NCI-H748 treated with DMSO at 0.1 percent for 48 hours (cell line): ENCODE measurements at regions not wholly inside any gene's neighbourhood (a gene's known extent, or its start where the extent isn't known, plus 50 kb on each side); places are given as distances from the start of the nearest gene placed in this dataset.
A peak's percentile ranks its signal among the peaks of the same experiment; 100 is the strongest.
"Not testable (repeated sequence)": the region's sequence is repeated elsewhere in the genome, so short reads cannot be mapped to it uniquely, and the experiment has no call there.

Source experiments
- DNase-seq: peaks from one replicate; lab custom pipeline; 2025; lab: John Stamatoyannopoulos, UW

DNA sequence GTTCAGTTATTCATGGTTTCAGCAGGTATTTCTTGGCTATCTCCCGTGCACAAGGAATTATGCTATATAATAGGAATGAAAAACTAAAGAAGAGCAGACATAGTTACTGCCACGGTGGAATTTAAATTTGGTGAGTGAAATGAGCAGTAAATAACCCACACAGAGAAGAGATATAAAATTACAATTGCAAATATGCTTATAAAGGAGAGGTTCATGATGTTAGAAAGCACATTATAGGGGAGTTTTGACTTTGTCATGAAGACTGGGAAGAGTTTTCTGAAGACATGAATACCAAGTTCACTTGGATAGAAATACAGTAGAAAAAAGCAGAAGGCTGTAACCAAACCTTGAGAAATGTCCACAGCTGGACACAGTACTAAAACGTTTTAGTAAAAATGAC lies 712.0 kb upstream of the AADAT start:
- no peak for DNase-seq

DNA sequence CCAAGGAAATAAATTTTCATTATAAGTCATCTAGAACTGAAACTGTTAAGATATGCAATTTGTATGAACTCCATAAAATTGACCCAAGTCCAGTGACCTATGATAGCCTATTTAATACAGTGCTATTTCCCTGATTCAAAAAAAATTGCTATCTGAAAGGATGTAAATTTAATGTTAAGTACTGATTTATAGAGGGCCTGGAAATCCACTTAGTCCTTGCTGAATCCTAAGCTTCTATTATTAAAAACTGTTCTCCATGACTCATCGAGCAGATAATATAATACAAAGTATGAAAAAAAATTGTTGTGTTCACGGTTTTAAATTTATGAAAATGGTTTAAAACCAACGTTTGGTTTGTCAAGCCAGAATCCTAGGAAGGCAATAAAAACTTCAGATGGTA lies 704.8 kb upstream of the AADAT start:
- no peak for DNase-seq

DNA sequence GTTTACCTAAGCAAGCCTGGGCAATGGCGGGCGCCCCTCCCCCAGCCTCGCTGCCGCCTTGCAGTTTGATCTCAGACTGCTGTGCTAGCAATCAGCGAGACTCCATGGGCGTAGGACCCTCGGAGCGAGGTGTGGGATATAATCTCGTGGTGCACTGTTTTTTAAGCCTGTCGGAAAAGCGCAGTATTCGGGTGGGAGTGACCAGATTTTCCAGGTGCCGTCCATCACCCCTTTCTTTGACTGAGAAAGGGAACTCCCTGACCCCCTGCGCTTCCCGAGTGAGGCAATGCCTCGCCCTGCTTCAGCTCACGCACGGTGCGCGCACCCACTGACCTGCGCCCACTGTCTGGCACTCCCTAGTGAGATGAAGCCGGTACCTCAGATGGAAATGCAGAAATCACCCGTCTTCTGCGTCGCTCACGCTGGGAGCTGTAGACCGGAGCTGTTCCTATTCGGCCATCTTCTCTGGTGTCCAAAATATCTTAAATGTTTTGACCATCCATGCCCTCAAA lies 698.8 kb upstream of the AADAT start:
- DNase-seq, result not testable (repeated sequence)

DNA sequence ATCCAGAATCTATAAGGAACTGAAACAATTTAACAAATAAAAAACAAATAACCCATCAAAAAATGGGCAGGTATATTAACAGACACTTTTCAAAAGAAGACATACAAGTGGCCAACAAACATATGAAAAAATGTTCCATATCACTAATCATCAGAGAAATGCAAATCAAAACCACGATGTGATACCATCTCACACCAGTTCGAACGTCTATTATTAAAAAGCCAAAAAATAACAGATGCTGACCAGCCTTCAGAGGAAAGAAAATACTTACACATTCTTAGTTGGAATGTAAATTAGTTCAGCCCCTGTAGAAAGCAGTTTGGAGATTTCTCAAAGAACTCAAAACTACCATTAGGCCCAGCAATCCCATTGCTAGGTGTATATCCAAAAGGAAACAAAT lies 687.9 kb upstream of the AADAT start:
- DNase-seq, result no peak

DNA sequence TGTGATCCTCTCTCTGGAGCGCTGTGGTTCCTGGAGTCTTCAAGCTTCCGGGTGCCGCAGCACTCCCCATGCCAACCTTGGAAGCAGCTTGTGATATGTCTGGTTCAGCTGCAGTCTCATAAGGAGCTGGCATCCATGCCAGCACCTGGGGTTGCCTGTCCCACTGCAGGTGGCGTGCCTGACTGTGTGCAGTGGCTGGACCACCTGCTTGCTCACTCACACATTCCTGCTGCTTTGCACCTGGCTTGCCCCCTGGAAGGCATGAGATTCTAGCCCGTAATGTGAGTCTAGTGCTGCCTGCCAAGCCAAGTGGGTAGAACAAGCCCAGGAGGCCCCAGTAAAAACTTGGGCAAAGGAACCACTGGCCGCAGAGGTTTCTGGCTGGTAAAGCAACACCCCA lies 687.2 kb upstream of the AADAT start:
- DNase-seq, result no peak

DNA sequence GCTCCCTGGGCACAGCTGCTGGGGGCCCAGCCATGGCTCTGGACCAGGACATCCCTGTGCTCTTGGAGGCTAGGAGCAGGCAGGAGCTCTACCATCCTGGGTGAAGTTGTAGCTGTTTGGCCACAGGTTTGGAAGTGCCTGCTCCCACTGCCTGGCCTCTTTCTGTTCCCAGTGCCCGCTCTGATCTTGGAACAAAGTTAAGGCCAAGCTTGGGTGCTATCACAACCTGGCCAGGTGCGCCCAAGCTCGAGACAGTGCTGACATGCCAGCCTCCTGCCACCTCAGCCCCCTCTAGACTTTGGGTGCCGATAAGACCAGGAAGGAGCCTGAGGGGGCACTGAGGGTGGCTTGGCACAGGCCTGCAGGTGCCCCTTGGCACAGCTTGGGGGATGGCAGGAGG lies 686.1 kb upstream of the AADAT start:
- DNase-seq, result no peak

DNA sequence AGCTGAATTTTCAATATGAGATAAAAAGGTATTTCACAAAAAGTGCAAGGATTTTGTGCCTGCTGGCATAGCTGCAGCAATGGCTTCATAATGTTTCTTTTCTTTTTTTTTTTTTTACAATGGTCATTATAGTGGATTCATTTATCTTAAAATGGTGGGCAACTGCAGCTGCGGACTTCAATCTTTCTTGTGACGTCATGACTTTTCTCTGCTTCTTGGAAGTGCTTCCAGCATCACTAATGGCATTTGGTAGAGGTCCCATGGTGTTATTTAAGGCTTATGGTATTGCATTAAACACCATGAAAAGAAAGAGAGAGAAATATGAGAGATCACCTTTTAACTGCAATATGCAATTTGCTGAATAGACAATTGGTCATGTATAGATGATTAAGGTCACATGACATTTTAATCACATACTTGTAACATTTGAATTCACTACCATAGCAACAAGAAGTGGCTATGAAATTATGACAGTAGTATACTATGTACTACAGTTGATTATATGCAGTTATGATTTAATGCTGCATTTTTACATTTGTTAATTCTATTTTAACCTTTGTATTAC lies 684.0 kb upstream of the AADAT start:
- no peak for DNase-seq

DNA sequence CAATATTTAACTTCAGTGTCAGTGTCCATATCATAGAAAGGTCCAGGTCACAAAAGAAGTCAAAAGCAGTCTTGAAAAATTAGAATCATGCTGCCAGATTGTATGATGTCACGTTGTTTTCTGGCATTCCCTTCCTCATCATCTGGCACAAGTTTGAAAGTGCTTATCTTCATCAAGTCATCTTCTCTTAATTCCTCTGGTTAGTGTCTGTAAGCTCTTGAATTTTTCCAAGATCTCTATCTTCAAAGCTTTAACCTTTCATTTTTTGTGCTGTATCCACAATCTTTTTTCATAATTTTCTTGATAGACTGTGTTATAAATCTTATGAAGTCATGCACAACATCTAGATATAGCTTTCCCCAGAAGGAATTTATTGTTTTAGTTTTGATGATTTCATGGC lies 682.7 kb upstream of the AADAT start:
- DNase-seq, result no peak

DNA sequence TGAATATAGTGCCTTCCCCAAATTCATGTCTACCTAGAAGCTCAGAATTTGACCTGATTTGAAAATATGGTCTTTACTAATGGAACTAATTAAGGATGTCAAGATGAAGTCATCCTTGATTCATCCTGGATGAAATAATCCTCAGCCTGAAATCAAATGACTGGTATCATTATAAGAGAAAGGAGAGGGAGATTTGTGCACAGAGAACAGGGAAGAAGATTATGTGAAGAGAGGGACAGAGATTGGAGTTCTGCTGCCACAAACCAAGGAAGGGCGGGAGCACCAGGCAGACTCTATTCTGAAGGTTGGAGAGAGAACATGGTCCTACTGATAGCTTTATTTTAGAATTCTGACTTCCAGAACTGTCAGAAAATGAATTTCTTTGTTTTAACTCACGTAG lies 680.9 kb upstream of the AADAT start:
- no peak for DNase-seq

DNA sequence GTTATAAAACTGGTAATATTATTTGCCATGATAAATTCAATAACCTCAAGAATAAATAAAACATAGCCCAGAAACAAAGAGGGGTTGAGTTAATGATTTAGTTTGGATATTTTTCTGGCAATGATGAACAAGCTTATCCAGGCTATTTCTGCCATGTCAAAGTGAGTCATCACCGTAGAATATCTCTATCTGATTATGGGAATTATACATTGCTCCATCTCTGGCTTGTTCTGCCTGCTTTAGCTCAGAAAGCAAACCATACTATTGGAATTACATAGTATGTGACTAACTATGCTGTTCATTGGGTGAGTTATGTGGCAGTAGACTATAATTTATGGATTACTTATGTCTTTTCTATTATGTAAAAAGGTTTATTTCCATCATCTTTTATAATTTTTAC lies 680.1 kb upstream of the AADAT start:
- DNase-seq, result no peak

DNA sequence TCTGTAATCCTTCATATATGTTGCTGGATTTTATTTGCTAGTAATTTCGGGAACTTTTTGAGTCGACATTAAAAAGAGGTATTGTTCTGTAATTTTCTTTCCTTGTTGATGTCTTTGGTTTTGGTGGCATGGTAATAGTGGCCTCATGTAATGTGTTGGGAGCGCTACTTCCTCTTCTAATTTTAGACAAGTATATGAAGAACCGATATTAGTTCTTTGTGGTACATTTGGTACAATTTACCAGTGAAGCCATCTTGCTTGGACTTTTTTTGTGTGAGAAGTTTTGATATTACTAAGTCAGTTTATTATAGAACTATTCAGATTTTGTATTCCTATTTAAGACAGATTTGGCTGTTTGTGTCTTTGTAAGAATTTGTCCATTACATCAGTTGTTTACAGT lies 669.2 kb upstream of the AADAT start:
- no peak for DNase-seq

DNA sequence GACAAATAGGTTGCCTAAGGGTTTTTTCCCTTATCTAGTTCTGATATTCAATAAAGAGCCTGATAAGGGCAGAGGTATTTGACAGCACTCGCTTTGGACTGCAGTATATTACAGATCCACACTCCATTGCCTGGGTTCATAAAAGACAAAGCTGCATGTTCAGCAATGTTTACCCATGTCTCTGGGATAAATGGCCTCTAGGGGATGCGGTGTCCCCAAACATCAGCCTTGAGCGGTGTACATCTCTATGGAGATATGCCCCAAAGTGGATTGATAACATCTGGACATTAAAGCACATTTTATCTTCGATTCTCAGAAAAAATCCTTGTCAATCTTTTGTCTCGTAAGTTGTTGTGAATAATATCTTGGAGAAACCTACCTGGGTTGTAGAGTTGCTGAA lies 660.8 kb upstream of the AADAT start:
- DNase-seq, result no peak

DNA sequence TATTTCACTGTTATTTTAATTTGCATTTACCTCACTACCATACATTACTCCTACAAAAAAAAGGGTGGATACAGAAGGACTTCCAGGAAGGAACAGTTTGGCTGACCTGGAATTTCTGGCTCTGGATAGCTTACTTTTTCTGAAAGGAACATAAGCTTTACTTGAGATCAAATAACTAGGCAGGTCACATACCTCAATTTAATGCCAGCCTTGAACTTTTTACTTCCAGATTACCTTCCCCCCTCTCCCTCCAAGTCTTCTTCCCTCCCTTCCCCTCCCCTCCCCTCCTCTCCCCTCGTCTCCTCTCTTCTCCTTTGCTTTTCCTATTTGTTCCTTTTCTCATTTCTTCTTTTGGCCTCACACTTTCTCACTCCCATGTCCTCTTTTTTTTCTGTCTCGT lies 659.2 kb upstream of the AADAT start:
- no peak for DNase-seq

DNA sequence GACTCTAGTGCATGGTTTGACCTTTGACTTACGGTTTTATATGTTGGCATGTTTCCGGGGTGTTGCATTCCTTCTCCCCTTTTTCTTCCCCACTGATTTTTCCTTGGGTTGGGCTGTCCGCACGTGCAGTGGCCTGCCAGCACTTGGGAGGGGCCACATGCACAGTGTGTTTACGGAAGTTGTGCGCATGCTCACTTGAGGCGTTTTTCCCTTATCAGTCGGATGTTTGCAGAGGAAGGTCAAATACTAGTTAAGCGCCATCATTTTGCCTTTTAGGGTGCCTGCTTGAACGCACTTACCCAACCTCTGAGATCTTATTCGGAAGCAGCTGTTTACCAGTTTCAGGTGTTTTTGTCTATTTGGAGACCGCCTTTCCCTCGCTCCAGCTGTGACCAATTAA lies 653.9 kb upstream of the AADAT start:
- peak; percentile 6 for DNase-seq

DNA sequence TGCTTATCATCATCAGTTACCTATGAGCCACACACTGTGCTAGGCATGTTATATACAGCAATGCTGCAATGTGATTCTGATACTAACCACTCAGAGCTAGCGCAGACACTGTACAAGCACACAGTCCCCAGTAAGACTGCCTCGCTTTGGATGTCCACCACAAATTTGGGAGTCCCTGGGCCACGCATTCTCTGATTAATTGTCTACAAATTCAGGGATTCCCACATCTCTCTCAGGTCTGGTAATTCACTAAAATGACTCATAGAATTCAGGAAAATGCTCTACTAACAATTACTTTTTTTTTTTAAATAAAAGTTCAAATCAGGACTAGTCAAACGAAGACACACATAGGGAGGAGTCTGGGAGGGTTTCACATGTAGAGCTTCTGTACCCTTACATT lies 652.1 kb upstream of the AADAT start:
- no peak for DNase-seq

DNA sequence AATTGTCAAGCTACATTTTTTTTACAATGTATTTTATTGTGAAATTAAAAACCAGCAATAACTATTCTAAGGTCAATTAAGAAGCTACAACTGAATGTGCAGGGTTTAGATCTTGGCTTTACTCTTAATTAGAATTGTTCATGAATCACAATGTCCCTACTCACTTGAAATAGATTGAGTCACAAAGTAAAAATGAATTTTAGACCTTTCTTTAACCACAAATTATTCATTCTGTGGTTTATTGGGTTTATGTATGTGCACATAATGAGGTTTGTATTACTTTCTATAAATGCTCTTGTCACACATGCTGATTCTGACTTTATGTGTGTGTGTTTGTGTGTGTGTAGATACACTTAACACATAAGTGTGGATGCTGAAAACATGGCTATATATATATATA lies 647.0 kb upstream of the AADAT start:
- no peak for DNase-seq

DNA sequence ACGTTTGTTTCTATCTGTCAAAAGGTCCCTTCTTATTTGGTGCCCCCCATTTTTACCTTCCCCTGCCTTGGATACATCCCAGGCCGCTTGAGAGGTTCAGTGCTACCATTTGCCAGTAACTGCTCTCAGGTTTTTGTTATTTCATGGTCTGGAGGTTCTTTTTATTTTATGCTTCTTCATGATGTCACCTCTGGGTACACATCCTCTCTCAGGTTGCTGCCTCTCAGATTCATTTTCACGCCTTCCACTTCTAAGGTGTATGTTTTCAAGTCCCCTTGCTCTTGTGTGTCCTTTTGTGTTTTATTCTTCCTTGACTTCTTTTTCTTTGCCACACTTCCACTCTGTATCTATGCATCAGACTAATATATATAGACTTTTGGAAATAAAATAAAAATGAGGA lies 640.1 kb upstream of the AADAT start:
- DNase-seq, result no peak

DNA sequence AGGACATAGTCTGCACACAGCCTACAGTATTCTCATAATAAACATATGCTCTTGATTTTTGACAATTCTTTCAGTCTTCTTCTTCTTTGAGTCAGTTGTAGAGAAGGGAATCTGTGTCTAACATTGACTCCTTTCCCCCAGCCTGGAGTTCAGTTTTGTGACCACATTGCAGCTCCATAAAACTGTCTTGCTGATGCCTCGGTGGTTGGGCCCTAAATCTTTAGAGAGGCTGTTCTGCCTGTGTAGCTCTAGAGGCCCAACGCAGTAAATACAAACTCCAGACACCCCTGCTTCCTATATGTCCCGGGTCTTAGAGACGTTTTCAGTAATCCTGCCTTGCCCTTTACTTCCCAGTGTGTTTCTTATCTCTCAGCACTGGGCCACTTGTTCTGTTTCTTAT lies 639.5 kb upstream of the AADAT start:
- no peak for DNase-seq

DNA sequence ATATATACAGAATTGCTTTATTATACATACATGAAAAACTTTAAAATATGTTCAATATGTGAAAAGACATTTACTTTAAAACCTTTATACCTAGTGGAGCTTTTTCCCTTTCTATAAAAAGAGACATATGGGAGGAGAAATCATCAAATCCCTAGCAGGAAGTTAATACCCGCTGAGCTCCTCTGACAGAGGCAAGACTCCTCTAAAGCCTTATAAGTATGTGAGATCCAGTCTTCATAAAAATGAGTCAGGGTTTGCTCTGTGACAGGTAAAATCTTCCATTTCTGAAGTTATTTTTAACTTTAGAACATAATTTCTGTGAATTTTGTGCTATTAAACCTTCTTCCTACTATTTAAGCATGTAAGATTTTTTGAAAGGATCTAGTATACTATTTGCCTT lies 634.4 kb upstream of the AADAT start:
- no peak for DNase-seq

DNA sequence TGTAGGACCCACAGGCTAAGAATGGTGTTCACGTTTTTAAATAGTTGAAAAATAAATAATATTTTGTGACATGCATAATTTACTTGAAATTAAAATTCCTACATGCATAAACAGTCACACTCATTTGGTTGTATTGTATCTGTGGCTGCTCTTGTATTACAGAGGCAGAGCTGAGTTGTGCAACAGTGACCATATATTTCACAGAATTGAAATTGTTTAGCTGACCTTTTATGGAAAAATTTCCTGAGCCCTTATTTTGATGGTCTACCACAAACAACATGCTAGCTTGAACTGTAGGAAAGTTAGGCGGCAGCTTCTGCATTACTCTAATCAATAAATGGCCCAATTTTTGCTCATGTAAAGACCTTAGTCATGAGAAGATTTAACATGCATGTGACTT lies 633.4 kb upstream of the AADAT start:
- no peak for DNase-seq

DNA sequence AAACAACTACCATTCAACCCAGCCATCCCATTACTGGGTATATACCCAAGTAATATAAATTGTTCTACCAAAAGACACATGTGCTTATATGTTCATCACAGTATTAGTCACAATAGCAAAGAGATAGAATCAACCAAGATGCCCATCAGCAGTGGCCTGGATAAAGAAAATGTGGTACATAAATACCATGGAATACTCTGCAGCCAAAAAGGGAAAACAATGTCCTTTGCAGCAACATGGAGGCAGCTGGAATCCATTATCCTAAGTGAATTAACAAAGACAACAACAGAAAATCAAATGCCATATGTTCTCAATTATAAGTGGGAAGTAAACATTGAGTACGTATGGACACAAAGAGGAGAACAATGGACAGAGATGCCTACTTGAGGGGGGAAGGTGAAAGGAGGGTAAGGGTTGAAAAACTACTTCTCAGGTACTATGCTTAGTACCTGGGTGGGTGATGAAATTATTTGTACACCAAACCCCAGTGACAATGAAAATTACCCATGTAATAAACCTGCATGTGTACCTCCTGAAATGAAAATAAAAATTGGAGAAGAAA lies 632.1 kb upstream of the AADAT start:
- peak; percentile 2 for DNase-seq

DNA sequence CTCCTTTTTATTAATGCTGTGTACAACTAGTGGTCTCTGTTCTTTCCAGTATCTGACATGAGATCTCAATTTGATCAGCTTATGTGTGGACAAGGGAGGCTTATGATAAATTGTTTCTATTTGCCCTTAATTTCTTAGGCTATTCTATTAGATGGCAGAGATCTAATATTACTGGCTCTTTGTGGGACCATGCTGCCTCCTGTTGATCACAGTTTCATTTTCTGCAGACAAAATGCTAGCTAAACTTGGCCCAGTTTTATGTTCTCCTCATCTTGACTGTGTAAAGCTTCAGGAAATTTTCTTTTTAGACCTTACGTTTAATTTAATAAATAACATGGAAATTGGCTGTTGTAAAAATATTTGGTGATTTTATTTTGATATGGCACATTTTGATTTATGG lies 627.1 kb upstream of the AADAT start:
- DNase-seq, result no peak

DNA sequence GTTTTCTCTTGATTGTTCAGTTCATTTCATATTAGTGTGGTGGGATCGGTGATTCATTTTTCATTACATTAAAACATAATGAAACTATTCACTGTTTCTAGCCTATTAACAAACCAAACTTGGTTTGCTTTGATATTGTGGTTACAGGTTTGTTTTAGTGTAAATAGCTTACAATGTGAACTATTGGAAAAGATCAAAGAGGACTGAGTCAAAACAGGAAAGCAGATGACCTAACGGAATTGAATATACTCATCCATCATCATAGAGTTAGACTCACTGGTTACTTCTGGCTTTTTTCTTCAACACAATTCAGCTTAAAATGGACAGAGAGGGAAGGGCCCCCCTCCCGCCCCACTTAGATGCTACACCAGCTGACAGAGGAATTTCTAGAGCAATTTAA lies 616.2 kb upstream of the AADAT start:
- DNase-seq, result no peak

DNA sequence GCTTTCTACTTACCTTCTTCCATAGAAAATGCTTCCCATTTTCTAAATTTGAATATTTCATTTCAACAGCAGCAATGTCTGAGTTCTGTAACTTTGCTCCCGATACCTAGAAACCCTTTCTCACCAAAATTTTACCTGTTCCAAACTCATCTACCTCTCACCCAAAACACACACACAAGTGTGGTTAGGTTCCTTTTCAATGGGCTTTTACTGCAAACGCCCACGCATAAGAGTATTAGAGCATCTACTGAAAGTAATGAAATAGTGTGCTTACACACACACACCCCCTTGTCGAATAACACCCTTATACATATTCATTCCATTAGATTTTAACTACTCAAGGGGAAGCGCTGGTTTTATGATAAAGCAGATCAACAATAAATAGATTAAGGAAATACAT lies 610.3 kb upstream of the AADAT start:
- no peak for DNase-seq

DNA sequence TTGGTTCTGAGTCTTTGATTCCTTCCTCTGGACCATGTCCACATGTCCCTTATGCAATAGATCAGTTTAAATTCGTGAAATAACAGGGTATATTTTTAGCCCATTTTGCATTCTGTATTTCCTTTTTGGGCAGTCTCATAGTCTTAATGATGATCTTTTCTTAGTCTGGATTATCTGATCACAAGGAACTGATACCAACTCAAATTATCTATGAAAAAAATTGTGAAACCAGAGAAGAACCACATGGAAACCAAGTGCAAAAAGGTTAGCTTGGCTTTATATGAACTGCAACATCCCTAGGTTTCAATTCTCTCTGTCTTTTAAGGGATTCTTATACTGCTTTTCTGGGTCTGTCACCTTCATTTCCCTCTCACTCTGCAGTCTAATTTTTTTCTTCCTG lies 608.6 kb upstream of the AADAT start:
- DNase-seq, result no peak
